HEK293 (cell line): ENCODE measurements at regions not wholly inside any gene's neighbourhood (a gene's known extent, or its start where the extent isn't known, plus 50 kb on each side); places are given as distances from the start of the nearest gene placed in this dataset.

Experiments used
- BCL11B ChIP-seq: fragments of 450-650 bp; formaldehyde crosslinking; IDR thresholded peaks from 2 replicates; pipeline ENCODE4 v1.5.1; 2016; ENCODE audit warnings: low read depth, missing biosample characterization, missing genetic modification characterization
- GLIS2 ChIP-seq: fragments of 450-650 bp; formaldehyde crosslinking; IDR thresholded peaks from 2 replicates; pipeline ENCODE4 v1.5.1; 2016; ENCODE audit warnings: missing biosample characterization, missing genetic modification characterization
- HOXC10 ChIP-seq: sonication (generic); formaldehyde crosslinking; IDR thresholded peaks from 2 replicates; pipeline ENCODE4 v1.8.1; 2023; ENCODE audit warnings: mild to moderate bottlenecking, missing genetic modification reagents
- OSR2 ChIP-seq: fragments of 450-650 bp; formaldehyde crosslinking; IDR thresholded peaks from 2 replicates; pipeline ENCODE4 v1.5.1; 2016; ENCODE audit warnings: missing biosample characterization, missing genetic modification characterization
- SALL2 ChIP-seq: fragments of 450-650 bp; formaldehyde crosslinking; IDR thresholded peaks from 2 replicates; pipeline ENCODE4 v1.5.0; 2017; ENCODE audit warnings: missing biosample characterization, mild to moderate bottlenecking, missing genetic modification characterization, borderline replicate concordance
- SETDB1 ChIP-seq: IDR thresholded peaks from one replicate; pipeline ENCODE4 v1.6.1; 2017; ENCODE audit warnings: mild to moderate bottlenecking, low read length, moderate library complexity, mixed read lengths; ENCODE audit not compliant: insufficient read length
- ZFHX2 ChIP-seq: fragments of 450-650 bp; formaldehyde crosslinking; conservative IDR thresholded peaks from 2 replicates; pipeline ENCODE4 v1.5.1; 2016; ENCODE audit warnings: missing biosample characterization, missing genetic modification characterization
- ZFP41 ChIP-seq: fragments of 450-650 bp; formaldehyde crosslinking; IDR thresholded peaks from 2 replicates; pipeline ENCODE4 v1.5.1; 2016; ENCODE audit warnings: missing biosample characterization, missing genetic modification characterization, borderline replicate concordance
- ZNF112 ChIP-seq: fragments of 450-650 bp; formaldehyde crosslinking; IDR thresholded peaks from 2 replicates; pipeline ENCODE4 v1.5.0; 2017; ENCODE audit warnings: missing biosample characterization, missing genetic modification characterization
- ZNF133 ChIP-seq: fragments of 450-650 bp; formaldehyde crosslinking; IDR thresholded peaks from 2 replicates; pipeline ENCODE4 v1.5.1; 2016; ENCODE audit warnings: missing biosample characterization, missing genetic modification characterization
- ZNF138 ChIP-seq: fragments of 450-650 bp; formaldehyde crosslinking; IDR thresholded peaks from 2 replicates; pipeline ENCODE4 v1.5.1; 2016; ENCODE audit warnings: missing biosample characterization, missing genetic modification characterization, borderline replicate concordance
- ZNF184 ChIP-seq: fragments of 450-650 bp; IDR thresholded peaks from 2 replicates; pipeline ENCODE4 v1.5.1; 2018; ENCODE audit warnings: missing biosample characterization, mild to moderate bottlenecking, missing genetic modification characterization
- ZNF23 ChIP-seq: fragments of 450-650 bp; formaldehyde crosslinking; IDR thresholded peaks from 2 replicates; pipeline ENCODE4 v1.5.1; 2016; ENCODE audit warnings: missing biosample characterization, missing genetic modification characterization, borderline replicate concordance
- ZNF24 ChIP-seq: fragments of 450-650 bp; formaldehyde crosslinking; IDR thresholded peaks from 2 replicates; pipeline ENCODE4 v1.5.1; 2016; ENCODE audit warnings: missing biosample characterization, missing genetic modification characterization
- ZNF248 ChIP-seq: fragments of 450-650 bp; formaldehyde crosslinking; IDR thresholded peaks from 2 replicates; pipeline ENCODE4 v1.5.1; 2017; ENCODE audit warnings: missing biosample characterization, missing genetic modification characterization
- ZNF354C ChIP-seq: fragments of 450-650 bp; formaldehyde crosslinking; IDR thresholded peaks from 2 replicates; pipeline ENCODE4 v1.5.1; 2016; ENCODE audit warnings: missing biosample characterization, missing genetic modification characterization, low read depth, borderline replicate concordance
- ZNF366 ChIP-seq: fragments of 450-650 bp; formaldehyde crosslinking; conservative IDR thresholded peaks from 2 replicates; pipeline ENCODE4 v1.5.1; 2016; ENCODE audit warnings: missing biosample characterization, missing genetic modification characterization
- ZNF394 ChIP-seq: fragments of 450-650 bp; formaldehyde crosslinking; IDR thresholded peaks from 2 replicates; pipeline ENCODE4 v1.5.1; 2016; ENCODE audit warnings: missing biosample characterization, missing genetic modification characterization, mild to moderate bottlenecking, moderate library complexity, borderline replicate concordance
- ZNF433 ChIP-seq: fragments of 450-650 bp; formaldehyde crosslinking; IDR thresholded peaks from 2 replicates; pipeline ENCODE4 v1.5.1; 2016; ENCODE audit warnings: missing biosample characterization, missing genetic modification characterization, low read depth
- ZNF501 ChIP-seq: fragments of 450-650 bp; formaldehyde crosslinking; IDR thresholded peaks from 2 replicates; pipeline ENCODE4 v1.5.1; 2016; ENCODE audit warnings: missing biosample characterization, missing genetic modification characterization
- ZNF530 ChIP-seq: fragments of 450-650 bp; formaldehyde crosslinking; IDR thresholded peaks from 2 replicates; pipeline ENCODE4 v1.5.1; 2016; ENCODE audit warnings: low read depth, missing biosample characterization, missing genetic modification characterization
- ZNF555 ChIP-seq: fragments of 450-650 bp; formaldehyde crosslinking; conservative IDR thresholded peaks from 2 replicates; pipeline ENCODE4 v1.5.1; 2017; ENCODE audit warnings: missing biosample characterization, mild to moderate bottlenecking, missing genetic modification characterization, inconsistent platforms
- ZNF580 ChIP-seq: fragments of 450-650 bp; formaldehyde crosslinking; IDR thresholded peaks from 2 replicates; pipeline ENCODE4 v1.5.1; 2016; ENCODE audit warnings: missing biosample characterization, missing genetic modification characterization
- ZNF626 ChIP-seq: fragments of 450-650 bp; sonication (Bioruptor Pico); formaldehyde crosslinking; IDR thresholded peaks from 2 replicates; pipeline ENCODE4 v1.5.1; 2018; ENCODE audit warnings: missing biosample characterization, missing genetic modification characterization, inconsistent platforms
- ZNF704 ChIP-seq: fragments of 450-650 bp; formaldehyde crosslinking; IDR thresholded peaks from 2 replicates; pipeline ENCODE4 v1.5.1; 2016; ENCODE audit warnings: missing biosample characterization, missing genetic modification characterization
- ZNF76 ChIP-seq: fragments of 450-650 bp; formaldehyde crosslinking; IDR thresholded peaks from 2 replicates; pipeline ENCODE4; 2016; ENCODE audit warnings: low read depth, missing biosample characterization, missing genetic modification characterization, borderline replicate concordance
- ZNF830 ChIP-seq: fragments of 450-650 bp; IDR thresholded peaks from 2 replicates; pipeline ENCODE4 v1.5.0; 2018; ENCODE audit warnings: missing biosample characterization, missing genetic modification characterization, low read depth, mild to moderate bottlenecking, moderate library complexity
- TF ChIP-seq, protein P1 (sequence below): fragments of 450-650 bp; formaldehyde crosslinking; IDR thresholded peaks from 2 replicates; pipeline ENCODE4 v1.5.1; 2016; ENCODE audit warnings: missing biosample characterization, missing genetic modification characterization
- TF ChIP-seq, protein P2 (sequence below): fragments of 450-650 bp; formaldehyde crosslinking; IDR thresholded peaks from 2 replicates; pipeline ENCODE4 v1.5.1; 2016; ENCODE audit warnings: missing biosample characterization, missing genetic modification characterization
- TF ChIP-seq, protein P3 (sequence below): fragments of 450-650 bp; IDR thresholded peaks from 2 replicates; pipeline ENCODE4 v1.5.1; 2018; ENCODE audit warnings: missing biosample characterization, mild to moderate bottlenecking, missing genetic modification characterization

DNA sequence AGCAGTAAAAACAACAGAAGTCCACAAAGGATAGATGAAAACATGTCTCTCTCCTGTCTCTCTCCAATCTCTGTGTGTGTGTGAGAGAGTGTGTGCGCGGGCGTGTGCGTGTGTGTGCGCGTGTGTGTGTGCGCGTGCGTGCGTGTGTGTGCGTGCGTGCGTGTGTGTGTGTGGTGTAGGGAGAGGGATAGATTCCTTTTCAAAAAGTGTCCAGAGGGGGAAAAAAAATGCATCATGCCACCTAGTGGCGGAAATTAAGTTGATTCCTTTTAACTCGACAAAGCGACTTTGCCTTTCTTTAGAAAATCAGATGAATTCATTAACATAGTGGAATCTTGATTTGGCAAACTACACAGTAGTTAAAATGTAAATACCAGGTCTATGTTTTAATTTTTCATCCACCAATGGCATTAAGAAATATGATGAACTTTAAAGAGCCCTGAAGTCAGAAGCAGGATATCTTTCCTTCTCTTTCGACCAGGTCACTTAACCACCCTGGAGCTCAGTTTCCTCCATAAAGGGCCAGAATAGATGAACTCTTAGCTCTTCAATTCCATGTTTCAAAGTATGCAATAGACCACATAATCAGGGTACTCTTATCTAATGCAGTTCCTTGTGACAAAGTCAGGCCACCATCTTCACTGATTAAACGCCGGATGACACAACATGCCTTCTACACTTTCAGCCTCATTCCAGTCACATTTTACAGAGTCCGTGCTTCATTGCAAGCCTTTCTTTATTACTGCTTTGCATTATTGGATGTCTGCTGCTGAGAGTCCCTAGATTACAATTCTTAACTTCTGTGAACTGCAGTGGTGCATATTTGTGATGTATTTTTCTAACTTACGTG lies 162.8 kb downstream of the FBXO8 start (continued):
- TF ChIP-seq BCL11B (tag by site-specific recombination) = no peak
- TF ChIP-seq ZNF433 (tag by site-specific recombination) = no peak
- TF ChIP-seq ZNF704 = no peak
- TF ChIP-seq, protein P1, sequence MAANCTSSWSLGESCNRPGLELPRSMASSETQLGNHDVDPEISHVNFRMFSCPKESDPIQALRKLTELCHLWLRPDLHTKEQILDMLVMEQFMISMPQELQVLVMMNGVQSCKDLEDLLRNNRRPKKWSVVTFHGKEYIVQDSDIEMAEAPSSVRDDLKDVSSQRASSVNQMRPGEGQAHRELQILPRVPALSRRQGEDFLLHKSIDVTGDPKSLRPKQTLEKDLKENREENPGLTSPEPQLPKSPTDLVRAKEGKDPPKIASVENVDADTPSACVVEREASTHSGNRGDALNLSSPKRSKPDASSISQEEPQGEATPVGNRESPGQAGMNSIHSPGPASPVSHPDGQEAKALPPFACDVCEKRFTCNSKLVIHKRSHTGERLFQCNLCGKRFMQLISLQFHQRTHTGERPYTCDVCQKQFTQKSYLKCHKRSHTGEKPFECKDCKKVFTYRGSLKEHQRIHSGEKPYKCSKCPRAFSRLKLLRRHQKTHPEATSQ = no peak
- TF ChIP-seq ZNF580 (tag by site-specific recombination) = no peak
- TF ChIP-seq ZNF133 = no peak
- no peak for TF ChIP-seq ZNF248 (tag by site-specific recombination)
- no peak for TF ChIP-seq SETDB1
- TF ChIP-seq ZNF394 (tag by site-specific recombination) = peak; percentile 40; the same call in 1 of the 2 replicates
- TF ChIP-seq HOXC10 (CRISPR knock-in tag) = no peak
- TF ChIP-seq ZNF555 (tag by site-specific recombination) = no peak
- TF ChIP-seq, protein P2, sequence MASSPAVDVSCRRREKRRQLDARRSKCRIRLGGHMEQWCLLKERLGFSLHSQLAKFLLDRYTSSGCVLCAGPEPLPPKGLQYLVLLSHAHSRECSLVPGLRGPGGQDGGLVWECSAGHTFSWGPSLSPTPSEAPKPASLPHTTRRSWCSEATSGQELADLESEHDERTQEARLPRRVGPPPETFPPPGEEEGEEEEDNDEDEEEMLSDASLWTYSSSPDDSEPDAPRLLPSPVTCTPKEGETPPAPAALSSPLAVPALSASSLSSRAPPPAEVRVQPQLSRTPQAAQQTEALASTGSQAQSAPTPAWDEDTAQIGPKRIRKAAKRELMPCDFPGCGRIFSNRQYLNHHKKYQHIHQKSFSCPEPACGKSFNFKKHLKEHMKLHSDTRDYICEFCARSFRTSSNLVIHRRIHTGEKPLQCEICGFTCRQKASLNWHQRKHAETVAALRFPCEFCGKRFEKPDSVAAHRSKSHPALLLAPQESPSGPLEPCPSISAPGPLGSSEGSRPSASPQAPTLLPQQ (tag by site-specific recombination) = peak; percentile 67; the same call in 1 of the 2 replicates
- TF ChIP-seq, protein P3, sequence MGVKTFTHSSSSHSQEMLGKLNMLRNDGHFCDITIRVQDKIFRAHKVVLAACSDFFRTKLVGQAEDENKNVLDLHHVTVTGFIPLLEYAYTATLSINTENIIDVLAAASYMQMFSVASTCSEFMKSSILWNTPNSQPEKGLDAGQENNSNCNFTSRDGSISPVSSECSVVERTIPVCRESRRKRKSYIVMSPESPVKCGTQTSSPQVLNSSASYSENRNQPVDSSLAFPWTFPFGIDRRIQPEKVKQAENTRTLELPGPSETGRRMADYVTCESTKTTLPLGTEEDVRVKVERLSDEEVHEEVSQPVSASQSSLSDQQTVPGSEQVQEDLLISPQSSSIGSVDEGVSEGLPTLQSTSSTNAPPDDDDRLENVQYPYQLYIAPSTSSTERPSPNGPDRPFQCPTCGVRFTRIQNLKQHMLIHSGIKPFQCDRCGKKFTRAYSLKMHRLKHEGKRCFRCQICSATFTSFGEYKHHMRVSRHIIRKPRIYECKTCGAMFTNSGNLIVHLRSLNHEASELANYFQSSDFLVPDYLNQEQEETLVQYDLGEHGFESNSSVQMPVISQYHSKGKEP (tag by site-specific recombination) = no peak
- no peak for TF ChIP-seq ZFP41
- TF ChIP-seq ZNF501 = peak; percentile 45; the same call in 1 of the 2 replicates
- TF ChIP-seq ZNF138 (tag by site-specific recombination) = no peak
- TF ChIP-seq OSR2 (tag by site-specific recombination) = no peak
- no peak for TF ChIP-seq ZNF830 (tag by site-specific recombination)
- TF ChIP-seq ZNF366 (tag by site-specific recombination) = peak; percentile 80
- 0 out of 2 replicates have a peak, but pooled peaks have one; percentile 26 for TF ChIP-seq ZNF24 (tag by site-specific recombination)
- no peak for TF ChIP-seq ZNF354C (tag by site-specific recombination)
- no peak; the same call in 1 of the 2 replicates for TF ChIP-seq ZNF76 (tag by site-specific recombination)
- no peak for TF ChIP-seq SALL2 (tag by site-specific recombination)
- TF ChIP-seq ZNF23 (tag by site-specific recombination) = no peak
- TF ChIP-seq ZNF112 = no peak
- no peak for TF ChIP-seq ZNF530
- TF ChIP-seq ZNF184 = no peak
- TF ChIP-seq GLIS2 (tag by site-specific recombination) = no peak
- TF ChIP-seq ZNF626 (tag by site-specific recombination) = no peak
- TF ChIP-seq ZFHX2 = peak; percentile 91
